WTC11 (cell line): ENCODE measurements at regions not wholly inside any gene's neighbourhood (a gene's known extent, or its start where the extent isn't known, plus 50 kb on each side); places are given as distances from the start of the nearest gene placed in this dataset.

Experiments
- ATAC-seq: fragments of 200-7000 bp; cut with Tn5 transposase; 2 replicates; pipeline ENCODE4 v1.10.0; 2021; ENCODE audit warnings: mild to moderate bottlenecking, moderate library complexity
- CTCF ChIA-PET: fragments of 300-600 bp; sonication (Branson Sonifier 250); formaldehyde crosslinking; loops from one replicate; lab custom pipeline; 2021; ENCODE audit warnings: antibody characterized with exemption; lab: Charles Lee
- POLR2A ChIA-PET: fragments of 350-600 bp; sonication (Branson Sonifier 250); formaldehyde crosslinking; loops from one replicate; lab custom pipeline; 2021; ENCODE audit warnings: antibody characterized with exemption; lab: Charles Lee
- DNase-seq: peaks from one replicate; pipeline ENCODE4 v3.0.0; 2021; ENCODE audit warnings: low spot score
- H3K27ac Mint-ChIP-seq: 2 replicates; pipeline ENCODE4 v1.8.0; 2021; ENCODE audit warnings: mixed read lengths
- H3K27me3 Mint-ChIP-seq: 2 replicates; pipeline ENCODE4 v1.8.0; 2021; ENCODE audit warnings: low read depth, mild to moderate bottlenecking, moderate library complexity, mixed read lengths
- H3K36me3 Mint-ChIP-seq: 2 replicates; pipeline ENCODE4 v1.8.0; 2021; ENCODE audit warnings: mixed read lengths
- H3K4me1 Mint-ChIP-seq: 2 replicates; pipeline ENCODE4 v1.8.0; 2022; ENCODE audit warnings: mixed read lengths
- H3K4me3 Mint-ChIP-seq: 2 replicates; pipeline ENCODE4 v1.8.0; 2021; ENCODE audit warnings: mild to moderate bottlenecking, moderate library complexity, mixed read lengths
- H3K9me3 Mint-ChIP-seq: 2 replicates; pipeline ENCODE4 v1.8.0; 2021; ENCODE audit warnings: mixed read lengths
- AFF4 ChIP-seq: sonication (generic); formaldehyde crosslinking; IDR thresholded peaks from 2 replicates; pipeline ENCODE4 v1.8.1; 2023; ENCODE audit warnings: mild to moderate bottlenecking, missing genetic modification reagents, borderline replicate concordance
- ATF1 ChIP-seq: sonication (generic); formaldehyde crosslinking; IDR thresholded peaks from 2 replicates; pipeline ENCODE4 v1.8.1; 2023; ENCODE audit warnings: mild to moderate bottlenecking, moderate library complexity, missing genetic modification reagents
- E2F5 ChIP-seq: sonication (generic); formaldehyde crosslinking; IDR thresholded peaks from 2 replicates; pipeline ENCODE4 v1.8.1; 2022; ENCODE audit warnings: mild to moderate bottlenecking, moderate library complexity, missing genetic modification reagents
- ELF4 ChIP-seq: sonication (generic); formaldehyde crosslinking; IDR thresholded peaks from 2 replicates; pipeline ENCODE4 v1.8.1; 2022; ENCODE audit warnings: low read depth, mild to moderate bottlenecking, moderate library complexity, missing genetic modification reagents
- EMX1 ChIP-seq: fragments of 250-450 bp; sonication (Bioruptor Pico); IDR thresholded peaks from 2 replicates; pipeline ENCODE4 v1.8.0; 2021; ENCODE audit warnings: mild to moderate bottlenecking
- FOXP1 ChIP-seq: sonication (generic); formaldehyde crosslinking; IDR thresholded peaks from 2 replicates; pipeline ENCODE4 v1.8.0; 2022; ENCODE audit warnings: missing genetic modification reagents, mild to moderate bottlenecking, moderate library complexity, borderline replicate concordance
- GTF2I ChIP-seq: fragments of 250-450 bp; sonication (Bioruptor Pico); conservative IDR thresholded peaks from 2 replicates; pipeline ENCODE4 v1.4.0; 2021; ENCODE audit warnings: mild to moderate bottlenecking
- HMGXB4 ChIP-seq: sonication (generic); formaldehyde crosslinking; IDR thresholded peaks from 2 replicates; pipeline ENCODE4 v1.8.1; 2023; ENCODE audit warnings: mild to moderate bottlenecking, moderate library complexity, missing genetic modification reagents
- IRF1 ChIP-seq: sonication (generic); formaldehyde crosslinking; IDR thresholded peaks from 2 replicates; pipeline ENCODE4 v1.8.0; 2023; ENCODE audit warnings: missing genetic modification reagents
- IRF2 ChIP-seq: sonication (generic); formaldehyde crosslinking; IDR thresholded peaks from 2 replicates; pipeline ENCODE4 v1.8.0; 2022; ENCODE audit warnings: low read depth, missing genetic modification reagents, borderline replicate concordance
- JAZF1 ChIP-seq: fragments of 250-450 bp; sonication (Bioruptor Pico); IDR thresholded peaks from 2 replicates; pipeline ENCODE4 v1.9.0; 2021; ENCODE audit warnings: moderate library complexity, mild to moderate bottlenecking, inconsistent platforms
- KAT7 ChIP-seq: sonication (generic); formaldehyde crosslinking; IDR thresholded peaks from 2 replicates; pipeline ENCODE4 v1.8.1; 2023; ENCODE audit warnings: missing genetic modification reagents, mild to moderate bottlenecking, borderline replicate concordance
- MYBL2 ChIP-seq: sonication (generic); formaldehyde crosslinking; IDR thresholded peaks from 2 replicates; pipeline ENCODE4 v1.8.1; 2023; ENCODE audit warnings: mild to moderate bottlenecking, moderate library complexity, missing genetic modification reagents
- NR3C1 ChIP-seq: sonication (generic); formaldehyde crosslinking; conservative IDR thresholded peaks from 2 replicates; pipeline ENCODE4 v1.8.1; 2023; ENCODE audit warnings: low read depth, mild to moderate bottlenecking, missing genetic modification reagents
- PREB ChIP-seq: sonication (generic); formaldehyde crosslinking; IDR thresholded peaks from 2 replicates; pipeline ENCODE4 v1.8.1; 2022; ENCODE audit warnings: mild to moderate bottlenecking, missing genetic modification reagents, moderate library complexity, borderline replicate concordance
- RORB ChIP-seq: fragments of 250-450 bp; sonication (Bioruptor Pico); IDR thresholded peaks from 2 replicates; pipeline ENCODE4 v1.9.0; 2021; ENCODE audit warnings: mild to moderate bottlenecking
- SOX15 ChIP-seq: fragments of 250-450 bp; sonication (Bioruptor Pico); IDR thresholded peaks from 2 replicates; pipeline ENCODE4 v1.9.0; 2021; ENCODE audit warnings: mild to moderate bottlenecking
- ZBTB43 ChIP-seq: sonication (generic); formaldehyde crosslinking; IDR thresholded peaks from 2 replicates; pipeline ENCODE4 v1.8.1; 2023; ENCODE audit warnings: mild to moderate bottlenecking, missing genetic modification reagents
- ZMAT4 ChIP-seq: fragments of 250-450 bp; sonication (Bioruptor Pico); IDR thresholded peaks from 2 replicates; pipeline ENCODE4 v1.9.0; 2021; ENCODE audit warnings: mild to moderate bottlenecking
- ZNF416 ChIP-seq: fragments of 250-450 bp; sonication (Bioruptor Pico); IDR thresholded peaks from 2 replicates; pipeline ENCODE4 v1.9.0; 2021; ENCODE audit warnings: mild to moderate bottlenecking, inconsistent platforms
- ZNF423 ChIP-seq: fragments of 250-450 bp; sonication (Bioruptor Pico); IDR thresholded peaks from 2 replicates; pipeline ENCODE4 v2.1.2; 2022; ENCODE audit warnings: mild to moderate bottlenecking, moderate library complexity

GRCh38 chr2:150166313-150167051, 321.0 kb downstream of the RND3 start (continued):
- TF ChIP-seq E2F5 (CRISPR knock-in tag): no peak
- no peak for TF ChIP-seq SOX15 (CRISPR knock-in tag)
- TF ChIP-seq JAZF1 (CRISPR knock-in tag): no peak
- TF ChIP-seq EMX1 (CRISPR knock-in tag): no peak
- TF ChIP-seq ZNF423 (CRISPR knock-in tag): no peak
- TF ChIP-seq KAT7 (CRISPR knock-in tag): no peak
- no peak for TF ChIP-seq NR3C1 (CRISPR knock-in tag)

- peaks cover 13% of the 10 kb centered on the region for H3K9me3 Mint-ChIP-seq
- ChIA-PET CTCF (no interaction called here), POLR2A (no interaction called here)
- peaks cover 19% of the 10 kb centered on the region for H3K4me1 Mint-ChIP-seq
- H3K27ac Mint-ChIP-seq: no peak overlapping the region
- ATAC-seq (no peak), DNase-seq (no peak)
- no peak for TF ChIP-seq IRF2
- no peak for TF ChIP-seq ATF1 (CRISPR knock-in tag)
- no peak for TF ChIP-seq ZMAT4 (CRISPR knock-in tag)
- H3K36me3 Mint-ChIP-seq: peaks cover 9% of the 10 kb centered on the region
- no peak overlapping the region for H3K4me3 Mint-ChIP-seq
- H3K27me3 Mint-ChIP-seq: no peaks in the 10 kb centered on the region; the same call in 1 of the 2 replicates
Measured at GRCh38 chr2:150165988-150166312, 321.5 kb downstream of the RND3 start.

GRCh38 chr2:150165442-150165841, 322.0 kb downstream of the RND3 start:
- POLR2A ChIA-PET: no interaction called here
- Mint-ChIP-seq H3K4me1 (peaks cover 19% of the 10 kb centered on the region), H3K9me3 (peaks cover 8% of the 10 kb centered on the region), H3K27ac (no peak overlapping the region), H3K36me3 (peaks cover 6% of the 10 kb centered on the region), H3K4me3 (no peak overlapping the region), H3K27me3 (no peaks in the 10 kb centered on the region; the same call in 1 of the 2 replicates)
- CTCF ChIA-PET: no interaction called here
- ATAC-seq (no peak), DNase-seq (no peak)
- TF ChIP-seq ZNF423 (CRISPR knock-in tag) (no peak), AFF4 (no peak), GTF2I (no peak), HMGXB4 (CRISPR knock-in tag) (no peak), FOXP1 (no peak), ZNF416 (CRISPR knock-in tag) (no peak), IRF1 (no peak), PREB (CRISPR knock-in tag) (no peak), MYBL2 (no peak), ZBTB43 (CRISPR knock-in tag) (no peak), KAT7 (CRISPR knock-in tag) (no peak), ELF4 (CRISPR knock-in tag) (no peak), RORB (CRISPR knock-in tag) (no peak)
